ENCODE measurements at regions not wholly inside any gene's neighbourhood (a gene's known extent, or its start where the extent isn't known, plus 50 kb on each side); places are given as distances from the start of the nearest gene placed in this dataset.

- TF ChIP-seq, protein P1, sequence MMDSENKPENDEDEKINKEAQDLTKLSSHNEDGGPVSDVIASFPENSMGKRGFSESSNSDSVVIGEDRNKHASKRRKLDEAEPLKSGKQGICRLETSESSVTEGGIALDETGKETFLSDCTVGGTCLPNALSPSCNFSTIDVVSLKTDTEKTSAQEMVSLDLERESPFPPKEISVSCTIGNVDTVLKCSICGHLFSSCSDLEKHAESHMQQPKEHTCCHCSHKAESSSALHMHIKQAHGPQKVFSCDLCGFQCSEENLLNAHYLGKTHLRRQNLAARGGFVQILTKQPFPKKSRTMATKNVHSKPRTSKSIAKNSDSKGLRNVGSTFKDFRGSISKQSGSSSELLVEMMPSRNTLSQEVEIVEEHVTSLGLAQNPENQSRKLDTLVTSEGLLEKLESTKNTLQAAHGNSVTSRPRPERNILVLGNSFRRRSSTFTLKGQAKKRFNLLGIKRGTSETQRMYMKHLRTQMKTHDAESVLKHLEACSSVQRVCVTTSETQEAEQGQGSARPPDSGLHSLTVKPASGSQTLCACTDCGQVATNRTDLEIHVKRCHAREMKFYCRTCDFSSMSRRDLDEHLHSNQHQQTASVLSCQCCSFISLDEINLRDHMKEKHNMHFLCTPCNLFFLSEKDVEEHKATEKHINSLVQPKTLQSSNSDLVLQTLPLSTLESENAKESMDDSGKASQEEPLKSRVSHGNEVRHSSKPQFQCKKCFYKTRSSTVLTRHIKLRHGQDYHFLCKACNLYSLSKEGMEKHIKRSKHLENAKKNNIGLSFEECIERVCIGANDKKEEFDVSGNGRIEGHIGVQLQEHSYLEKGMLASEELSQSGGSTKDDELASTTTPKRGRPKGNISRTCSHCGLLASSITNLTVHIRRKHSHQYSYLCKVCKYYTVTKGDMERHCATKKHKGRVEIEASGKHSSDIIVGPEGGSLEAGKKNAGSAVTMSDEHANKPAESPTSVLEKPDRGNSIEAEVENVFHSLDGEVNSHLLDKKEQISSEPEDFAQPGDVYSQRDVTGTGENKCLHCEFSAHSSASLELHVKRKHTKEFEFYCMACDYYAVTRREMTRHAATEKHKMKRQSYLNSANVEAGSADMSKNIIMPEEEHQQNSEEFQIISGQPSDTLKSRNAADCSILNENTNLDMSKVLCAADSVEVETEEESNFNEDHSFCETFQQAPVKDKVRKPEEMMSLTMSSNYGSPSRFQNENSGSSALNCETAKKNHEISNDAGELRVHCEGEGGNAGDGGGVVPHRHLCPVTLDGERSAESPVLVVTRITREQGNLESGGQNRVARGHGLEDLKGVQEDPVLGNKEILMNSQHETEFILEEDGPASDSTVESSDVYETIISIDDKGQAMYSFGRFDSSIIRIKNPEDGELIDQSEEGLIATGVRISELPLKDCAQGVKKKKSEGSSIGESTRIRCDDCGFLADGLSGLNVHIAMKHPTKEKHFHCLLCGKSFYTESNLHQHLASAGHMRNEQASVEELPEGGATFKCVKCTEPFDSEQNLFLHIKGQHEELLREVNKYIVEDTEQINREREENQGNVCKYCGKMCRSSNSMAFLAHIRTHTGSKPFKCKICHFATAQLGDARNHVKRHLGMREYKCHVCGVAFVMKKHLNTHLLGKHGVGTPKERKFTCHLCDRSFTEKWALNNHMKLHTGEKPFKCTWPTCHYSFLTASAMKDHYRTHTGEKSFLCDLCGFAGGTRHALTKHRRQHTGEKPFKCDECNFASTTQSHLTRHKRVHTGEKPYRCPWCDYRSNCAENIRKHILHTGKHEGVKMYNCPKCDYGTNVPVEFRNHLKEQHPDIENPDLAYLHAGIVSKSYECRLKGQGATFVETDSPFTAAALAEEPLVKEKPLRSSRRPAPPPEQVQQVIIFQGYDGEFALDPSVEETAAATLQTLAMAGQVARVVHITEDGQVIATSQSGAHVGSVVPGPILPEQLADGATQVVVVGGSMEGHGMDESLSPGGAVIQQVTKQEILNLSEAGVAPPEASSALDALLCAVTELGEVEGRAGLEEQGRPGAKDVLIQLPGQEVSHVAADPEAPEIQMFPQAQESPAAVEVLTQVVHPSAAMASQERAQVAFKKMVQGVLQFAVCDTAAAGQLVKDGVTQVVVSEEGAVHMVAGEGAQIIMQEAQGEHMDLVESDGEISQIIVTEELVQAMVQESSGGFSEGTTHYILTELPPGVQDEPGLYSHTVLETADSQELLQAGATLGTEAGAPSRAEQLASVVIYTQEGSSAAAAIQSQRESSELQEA (IDR thresholded peaks at IDR 0.05; ENCODE audit: low read depth): no peak
- TF ChIP-seq, protein P2, sequence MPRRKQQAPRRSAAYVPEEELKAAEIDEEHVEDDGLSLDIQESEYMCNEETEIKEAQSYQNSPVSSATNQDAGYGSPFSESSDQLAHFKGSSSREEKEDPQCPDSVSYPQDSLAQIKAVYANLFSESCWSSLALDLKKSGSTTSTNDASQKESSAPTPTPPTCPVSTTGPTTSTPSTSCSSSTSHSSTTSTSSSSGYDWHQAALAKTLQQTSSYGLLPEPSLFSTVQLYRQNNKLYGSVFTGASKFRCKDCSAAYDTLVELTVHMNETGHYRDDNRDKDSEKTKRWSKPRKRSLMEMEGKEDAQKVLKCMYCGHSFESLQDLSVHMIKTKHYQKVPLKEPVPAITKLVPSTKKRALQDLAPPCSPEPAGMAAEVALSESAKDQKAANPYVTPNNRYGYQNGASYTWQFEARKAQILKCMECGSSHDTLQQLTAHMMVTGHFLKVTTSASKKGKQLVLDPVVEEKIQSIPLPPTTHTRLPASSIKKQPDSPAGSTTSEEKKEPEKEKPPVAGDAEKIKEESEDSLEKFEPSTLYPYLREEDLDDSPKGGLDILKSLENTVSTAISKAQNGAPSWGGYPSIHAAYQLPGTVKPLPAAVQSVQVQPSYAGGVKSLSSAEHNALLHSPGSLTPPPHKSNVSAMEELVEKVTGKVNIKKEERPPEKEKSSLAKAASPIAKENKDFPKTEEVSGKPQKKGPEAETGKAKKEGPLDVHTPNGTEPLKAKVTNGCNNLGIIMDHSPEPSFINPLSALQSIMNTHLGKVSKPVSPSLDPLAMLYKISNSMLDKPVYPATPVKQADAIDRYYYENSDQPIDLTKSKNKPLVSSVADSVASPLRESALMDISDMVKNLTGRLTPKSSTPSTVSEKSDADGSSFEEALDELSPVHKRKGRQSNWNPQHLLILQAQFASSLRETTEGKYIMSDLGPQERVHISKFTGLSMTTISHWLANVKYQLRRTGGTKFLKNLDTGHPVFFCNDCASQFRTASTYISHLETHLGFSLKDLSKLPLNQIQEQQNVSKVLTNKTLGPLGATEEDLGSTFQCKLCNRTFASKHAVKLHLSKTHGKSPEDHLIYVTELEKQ (CRISPR knock-in tag; IDR thresholded peaks at IDR 0.05): no peak
- TF ChIP-seq ZFP36 (IDR thresholded peaks at IDR 0.05; ENCODE audit: low read depth, low read length, partially characterized antibody) (no peak), TGIF2 (CRISPR knock-in tag; IDR thresholded peaks at IDR 0.05) (no peak), ELF2 (CRISPR knock-in tag; IDR thresholded peaks at IDR 0.05) (no peak), RNF2 (IDR thresholded peaks at IDR 0.05) (no peak), ZNF780A (CRISPR knock-in tag; IDR thresholded peaks at IDR 0.05) (no peak), ZNF75A (CRISPR knock-in tag; IDR thresholded peaks at IDR 0.05) (no peak), SNRNP70 (optimal IDR thresholded peaks at IDR 0.05; ENCODE audit: low read depth, low read length) (no peak), CHD2 (IDR thresholded peaks at IDR 0.05; ENCODE audit: low read depth, low read length) (no peak), CHD1 (IDR thresholded peaks at IDR 0.05; ENCODE audit: low read length) (no peak), ZNF253 (CRISPR knock-in tag; conservative IDR thresholded peaks at IDR 0.05) (no peak), SMARCA4 (IDR thresholded peaks at IDR 0.05) (no peak), SMARCC2 (IDR thresholded peaks at IDR 0.05; ENCODE audit: low read depth) (no peak)
- TF ChIP-seq, protein P3, sequence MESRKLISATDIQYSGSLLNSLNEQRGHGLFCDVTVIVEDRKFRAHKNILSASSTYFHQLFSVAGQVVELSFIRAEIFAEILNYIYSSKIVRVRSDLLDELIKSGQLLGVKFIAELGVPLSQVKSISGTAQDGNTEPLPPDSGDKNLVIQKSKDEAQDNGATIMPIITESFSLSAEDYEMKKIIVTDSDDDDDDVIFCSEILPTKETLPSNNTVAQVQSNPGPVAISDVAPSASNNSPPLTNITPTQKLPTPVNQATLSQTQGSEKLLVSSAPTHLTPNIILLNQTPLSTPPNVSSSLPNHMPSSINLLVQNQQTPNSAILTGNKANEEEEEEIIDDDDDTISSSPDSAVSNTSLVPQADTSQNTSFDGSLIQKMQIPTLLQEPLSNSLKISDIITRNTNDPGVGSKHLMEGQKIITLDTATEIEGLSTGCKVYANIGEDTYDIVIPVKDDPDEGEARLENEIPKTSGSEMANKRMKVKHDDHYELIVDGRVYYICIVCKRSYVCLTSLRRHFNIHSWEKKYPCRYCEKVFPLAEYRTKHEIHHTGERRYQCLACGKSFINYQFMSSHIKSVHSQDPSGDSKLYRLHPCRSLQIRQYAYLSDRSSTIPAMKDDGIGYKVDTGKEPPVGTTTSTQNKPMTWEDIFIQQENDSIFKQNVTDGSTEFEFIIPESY (CRISPR knock-in tag; IDR thresholded peaks at IDR 0.05): no peak
These were observed 177.6 kb downstream of the IGLL1 start (continued) for GRCh38 chr22:23402275-23403151.

Data from K562 (cell line).